ENCODE measurements at regions not wholly inside any gene's neighbourhood (a gene's known extent, or its start where the extent isn't known, plus 50 kb on each side); places are given as distances from the start of the nearest gene placed in this dataset.
"Not testable (repeated sequence)": the region's sequence is repeated elsewhere in the genome, so short reads cannot be mapped to it uniquely, and the experiment has no call there.

GRCh38 chr9:102497709-102498108 lies 497.4 kb upstream of the CYLC2 start:
- no peak for DNase-seq

- DNase-seq = not testable (repeated sequence)
Measured at GRCh38 chr9:102486976-102487375, 508.2 kb upstream of the CYLC2 start.

GRCh38 chr9:102483651-102484050 lies 511.5 kb upstream of the CYLC2 start:
- DNase-seq = no peak

- no peak for DNase-seq
Measured at GRCh38 chr9:102482776-102483175, 512.4 kb upstream of the CYLC2 start.

GRCh38 chr9:102479191-102479590 lies 515.9 kb upstream of the CYLC2 start:
- DNase-seq = no peak

- DNase-seq = no peak
Measured at GRCh38 chr9:102474357-102474756, 520.8 kb upstream of the CYLC2 start.

- not testable (repeated sequence) for DNase-seq
Measured at GRCh38 chr9:102469430-102469829, 525.7 kb upstream of the CYLC2 start.

- DNase-seq = no peak
Measured at GRCh38 chr9:102461156-102461819, 533.8 kb upstream of the CYLC2 start.

- no peak for DNase-seq
Measured at GRCh38 chr9:102459828-102460227, 535.3 kb upstream of the CYLC2 start.

GRCh38 chr9:102456562-102456961 lies 538.6 kb upstream of the CYLC2 start:
- DNase-seq = no peak

- DNase-seq = no peak
Measured at GRCh38 chr9:102445906-102446305, 549.2 kb upstream of the CYLC2 start.

GRCh38 chr9:102445181-102445747 lies 549.9 kb upstream of the CYLC2 start:
- DNase-seq = no peak

GRCh38 chr9:102439583-102439982 lies 555.5 kb upstream of the CYLC2 start:
- DNase-seq = no peak

GRCh38 chr9:102436599-102436998 lies 558.5 kb upstream of the CYLC2 start:
- not testable (repeated sequence) for DNase-seq

GRCh38 chr9:102435427-102435826 lies 559.7 kb upstream of the CYLC2 start:
- DNase-seq = no peak

GRCh38 chr9:102434545-102434944 lies 560.6 kb upstream of the CYLC2 start:
- DNase-seq = no peak

- DNase-seq = no peak
Measured at GRCh38 chr9:102428305-102428704, 566.8 kb upstream of the CYLC2 start.

GRCh38 chr9:102416251-102416650 lies 578.9 kb upstream of the CYLC2 start:
- not testable (repeated sequence) for DNase-seq

- DNase-seq = no peak
Measured at GRCh38 chr9:102405218-102405867, 589.8 kb upstream of the CYLC2 start.

GRCh38 chr9:102403514-102403913 lies 591.6 kb upstream of the CYLC2 start:
- no peak for DNase-seq

GRCh38 chr9:102398205-102398604 lies 596.9 kb upstream of the CYLC2 start:
- DNase-seq = no peak

- DNase-seq = not testable (repeated sequence)
Measured at GRCh38 chr9:102385620-102386019, 609.5 kb upstream of the CYLC2 start.

- no peak for DNase-seq
Measured at GRCh38 chr9:102362470-102363132, 624.2 kb upstream of the GRIN3A start.

GRCh38 chr9:102360846-102361245 lies 622.4 kb upstream of the GRIN3A start:
- DNase-seq = no peak
